ENCODE measurements at regions not wholly inside any gene's neighbourhood (a gene's known extent, or its start where the extent isn't known, plus 50 kb on each side); places are given as distances from the start of the nearest gene placed in this dataset.
"Not testable (repeated sequence)": the region's sequence is repeated elsewhere in the genome, so short reads cannot be mapped to it uniquely, and the experiment has no call there.

- DNase-seq (ENCODE audit: low spot score): no peak
Measured at GRCh38 chr2:223464071-223464470, 138.1 kb downstream of the SCG2 start.

- DNase-seq (ENCODE audit: low spot score): no peak
Measured at GRCh38 chr2:223465793-223466192, 136.4 kb downstream of the SCG2 start.

GRCh38 chr2:223467196-223467595, 135.0 kb downstream of the SCG2 start:
- DNase-seq (ENCODE audit: low spot score): no peak

GRCh38 chr2:223469270-223470046, 132.7 kb downstream of the SCG2 start:
- no peak for DNase-seq (ENCODE audit: low spot score)

- no peak for DNase-seq (ENCODE audit: low spot score)
Measured at GRCh38 chr2:223470602-223471001, 131.6 kb downstream of the SCG2 start.

GRCh38 chr2:223472771-223473170, 129.4 kb downstream of the SCG2 start:
- DNase-seq (ENCODE audit: low spot score): no peak

GRCh38 chr2:223474893-223475292, 127.3 kb downstream of the SCG2 start:
- DNase-seq (ENCODE audit: low spot score): no peak

GRCh38 chr2:223475901-223476300, 126.3 kb downstream of the SCG2 start:
- no peak for DNase-seq (ENCODE audit: low spot score)

- DNase-seq (ENCODE audit: low spot score): no peak
Measured at GRCh38 chr2:223477318-223477717, 124.8 kb downstream of the SCG2 start.

GRCh38 chr2:223481486-223481885, 120.7 kb downstream of the SCG2 start:
- no peak for DNase-seq (ENCODE audit: low spot score)

GRCh38 chr2:223486751-223487150, 115.4 kb downstream of the SCG2 start:
- no peak for DNase-seq (ENCODE audit: low spot score)

GRCh38 chr2:223487214-223487846, 114.8 kb downstream of the SCG2 start:
- peak; percentile 60 for DNase-seq (ENCODE audit: low spot score)

- peak; percentile 36 for DNase-seq (ENCODE audit: low spot score)
Measured at GRCh38 chr2:223488814-223489213, 113.3 kb downstream of the SCG2 start.

- no peak for DNase-seq (ENCODE audit: low spot score)
Measured at GRCh38 chr2:223494496-223494895, 107.7 kb downstream of the SCG2 start.

- no peak for DNase-seq (ENCODE audit: low spot score)
Measured at GRCh38 chr2:223494942-223495341, 107.2 kb downstream of the SCG2 start.

- not testable (repeated sequence) for DNase-seq (ENCODE audit: low spot score)
Measured at GRCh38 chr2:223496853-223497252, 105.3 kb downstream of the SCG2 start.

GRCh38 chr2:223500709-223501108, 101.5 kb downstream of the SCG2 start:
- no peak for DNase-seq (ENCODE audit: low spot score)

GRCh38 chr2:223501641-223502040, 100.5 kb downstream of the SCG2 start:
- DNase-seq (ENCODE audit: low spot score): no peak

- no peak for DNase-seq (ENCODE audit: low spot score)
Measured at GRCh38 chr2:223503746-223504145, 98.4 kb downstream of the SCG2 start.

GRCh38 chr2:223508372-223508771, 93.8 kb downstream of the SCG2 start:
- no peak for DNase-seq (ENCODE audit: low spot score)

GRCh38 chr2:223510713-223511112, 91.4 kb downstream of the SCG2 start:
- DNase-seq (ENCODE audit: low spot score): no peak

- no peak for DNase-seq (ENCODE audit: low spot score)
Measured at GRCh38 chr2:223511168-223511567, 91.0 kb downstream of the SCG2 start.

- DNase-seq (ENCODE audit: low spot score): no peak
Measured at GRCh38 chr2:223513771-223514455, 88.2 kb downstream of the SCG2 start.
